Retina (tissue), 1 donor: ENCODE measurements at regions not wholly inside any gene's neighbourhood (a gene's known extent, or its start where the extent isn't known, plus 50 kb on each side); places are given as distances from the start of the nearest gene placed in this dataset.

ENCODE experiments used
- DNase-seq: peaks from one replicate; pipeline ENCODE4 v3.0.0-alpha.2; 2016

- no peak for DNase-seq
These were observed 152.8 kb upstream of the DIPK2B start for GRCh38 chrX:45353456-45353855.

- DNase-seq = no peak
These were observed 151.9 kb upstream of the DIPK2B start for GRCh38 chrX:45352611-45353010.

- no peak for DNase-seq
These were observed 150.8 kb upstream of the DIPK2B start for GRCh38 chrX:45351478-45351877.

GRCh38 chrX:45348296-45348695, 147.6 kb upstream of the DIPK2B start:
- DNase-seq = no peak

GRCh38 chrX:45347877-45348276, 147.2 kb upstream of the DIPK2B start:
- DNase-seq = no peak

- no peak for DNase-seq
These were observed 143.9 kb upstream of the DIPK2B start for GRCh38 chrX:45344594-45344993.

GRCh38 chrX:45329217-45329616, 128.5 kb upstream of the DIPK2B start:
- DNase-seq = no peak

GRCh38 chrX:45324941-45325340, 124.3 kb upstream of the DIPK2B start:
- no peak for DNase-seq

- no peak for DNase-seq
These were observed 122.7 kb upstream of the DIPK2B start for GRCh38 chrX:45323387-45323786.

- no peak for DNase-seq
These were observed 122.1 kb upstream of the DIPK2B start for GRCh38 chrX:45322820-45323219.

- DNase-seq = no peak
These were observed 121.7 kb upstream of the DIPK2B start for GRCh38 chrX:45322382-45322781.

- no peak for DNase-seq
These were observed 119.5 kb upstream of the DIPK2B start for GRCh38 chrX:45320191-45320590.

GRCh38 chrX:45309801-45310200, 109.1 kb upstream of the DIPK2B start:
- no peak for DNase-seq

- no peak for DNase-seq
These were observed 108.4 kb upstream of the DIPK2B start for GRCh38 chrX:45309096-45309495.

GRCh38 chrX:45306794-45307193, 106.1 kb upstream of the DIPK2B start:
- DNase-seq = no peak

GRCh38 chrX:45300638-45301037, 100.0 kb upstream of the DIPK2B start:
- no peak for DNase-seq

GRCh38 chrX:45295259-45295986, 94.7 kb upstream of the DIPK2B start:
- DNase-seq = no peak

GRCh38 chrX:45274576-45274975, 73.9 kb upstream of the DIPK2B start:
- DNase-seq = no peak

- DNase-seq = no peak
These were observed 66.3 kb upstream of the DIPK2B start for GRCh38 chrX:45267007-45267406.

- DNase-seq = no peak
These were observed 65.8 kb upstream of the DIPK2B start for GRCh38 chrX:45266456-45266855.

GRCh38 chrX:45264865-45265264, 64.2 kb upstream of the DIPK2B start:
- no peak for DNase-seq

- DNase-seq = no peak
These were observed 60.8 kb upstream of the DIPK2B start for GRCh38 chrX:45261471-45261870.

GRCh38 chrX:45261005-45261404, 60.3 kb upstream of the DIPK2B start:
- no peak for DNase-seq

- no peak for DNase-seq
These were observed 58.2 kb upstream of the DIPK2B start for GRCh38 chrX:45258731-45259402.
